ENCODE measurements at regions not wholly inside any gene's neighbourhood (a gene's known extent, or its start where the extent isn't known, plus 50 kb on each side); places are given as distances from the start of the nearest gene placed in this dataset.

GRCh38 chr13:105972306-105972721 lies 563.1 kb downstream of the EFNB2 start:
- Mint-ChIP-seq H3K9me3 (peaks cover 5% of the 10 kb centered on the region), H3K27me3 (ENCODE audit: low read depth) (peaks cover 15% of the 10 kb centered on the region), H3K4me1 (peaks cover 32% of the 10 kb centered on the region), H3K27ac (peak overlapping the region; percentile 0 to 82 (median 38)), H3K4me3 (no peak overlapping the region), H3K36me3 (ENCODE audit: low read depth) (peaks cover 8% of the 10 kb centered on the region)
- TF ChIP-seq CTCF (IDR thresholded peaks at IDR 0.05; ENCODE audit: unreplicated experiment in 3 of 3): no peak

- H3K9me3 Mint-ChIP-seq: peaks cover 3% of the 10 kb centered on the region
- H3K27ac Mint-ChIP-seq: peak overlapping the region; percentile 0 to 82 (median 38)
- H3K4me3 Mint-ChIP-seq: no peak overlapping the region
- peaks cover 32% of the 10 kb centered on the region for H3K4me1 Mint-ChIP-seq
- H3K36me3 Mint-ChIP-seq (ENCODE audit: low read depth): peaks cover 7% of the 10 kb centered on the region
- H3K27me3 Mint-ChIP-seq (ENCODE audit: low read depth): peaks cover 11% of the 10 kb centered on the region
- TF ChIP-seq CTCF (IDR thresholded peaks at IDR 0.05; ENCODE audit: unreplicated experiment in 3 of 3): no peak
These were observed 563.7 kb downstream of the EFNB2 start for GRCh38 chr13:105971738-105972137.

- peaks cover 11% of the 10 kb centered on the region for H3K27me3 Mint-ChIP-seq (ENCODE audit: low read depth)
- peak overlapping the region in 1 of 3 experiments; percentile 0 for H3K4me3 Mint-ChIP-seq
- H3K36me3 Mint-ChIP-seq (ENCODE audit: low read depth): peaks cover 7% of the 10 kb centered on the region
- peak overlapping the region in 2 of 3 experiments; percentile 0 to 82 for H3K27ac Mint-ChIP-seq
- H3K4me1 Mint-ChIP-seq: peaks cover 32% of the 10 kb centered on the region
- peaks cover 3% of the 10 kb centered on the region for H3K9me3 Mint-ChIP-seq
- TF ChIP-seq CTCF (IDR thresholded peaks at IDR 0.05; ENCODE audit: unreplicated experiment in 3 of 3): no peak
These were observed 564.1 kb downstream of the EFNB2 start for GRCh38 chr13:105971312-105971711.

- H3K4me1 Mint-ChIP-seq: peaks cover 32% of the 10 kb centered on the region
- peaks cover 11% of the 10 kb centered on the region for H3K27me3 Mint-ChIP-seq (ENCODE audit: low read depth)
- peak overlapping the region; percentile 32 to 74 (median 60) for H3K27ac Mint-ChIP-seq
- no peaks in the 10 kb centered on the region for H3K9me3 Mint-ChIP-seq
- no peak overlapping the region for H3K4me3 Mint-ChIP-seq
- no peak for TF ChIP-seq CTCF (IDR thresholded peaks at IDR 0.05; ENCODE audit: unreplicated experiment in 3 of 3)
- peaks cover under 1% of the 10 kb centered on the region for H3K36me3 Mint-ChIP-seq (ENCODE audit: low read depth)
These were observed 565.7 kb downstream of the EFNB2 start for GRCh38 chr13:105969761-105970160.

GRCh38 chr13:105965910-105966309 lies 569.6 kb downstream of the EFNB2 start:
- peaks cover 11% of the 10 kb centered on the region for H3K4me1 Mint-ChIP-seq
- H3K4me3 Mint-ChIP-seq: no peak overlapping the region
- no peaks in the 10 kb centered on the region for H3K36me3 Mint-ChIP-seq (ENCODE audit: low read depth)
- peaks cover 6% of the 10 kb centered on the region for H3K27me3 Mint-ChIP-seq (ENCODE audit: low read depth)
- H3K27ac Mint-ChIP-seq: no peak overlapping the region
- no peak for TF ChIP-seq CTCF (IDR thresholded peaks at IDR 0.05; ENCODE audit: unreplicated experiment in 3 of 3)
- H3K9me3 Mint-ChIP-seq: no peaks in the 10 kb centered on the region

- no peaks in the 10 kb centered on the region for H3K9me3 Mint-ChIP-seq
These were observed 573.4 kb downstream of the EFNB2 start for GRCh38 chr13:105962080-105962479.

More at GRCh38 chr13:105962080-105962479, 573.4 kb downstream of the EFNB2 start:
- no peaks in the 10 kb centered on the region for H3K36me3 Mint-ChIP-seq (ENCODE audit: low read depth)
- no peak overlapping the region for H3K4me3 Mint-ChIP-seq
- no peaks in the 10 kb centered on the region for H3K27me3 Mint-ChIP-seq (ENCODE audit: low read depth)
- no peaks in the 10 kb centered on the region for H3K4me1 Mint-ChIP-seq
- no peak overlapping the region for H3K27ac Mint-ChIP-seq
- TF ChIP-seq CTCF (IDR thresholded peaks at IDR 0.05; ENCODE audit: unreplicated experiment in 3 of 3): no peak
